Panc1 (cell line): ENCODE measurements at regions not wholly inside any gene's neighbourhood (a gene's known extent, or its start where the extent isn't known, plus 50 kb on each side); places are given as distances from the start of the nearest gene placed in this dataset.

Experiments used
- CTCF ChIP-seq: fragments of 450-650 bp; IDR thresholded peaks from 2 replicates; pipeline ENCODE4 v1.5.1; 2017; ENCODE audit warnings: mild to moderate bottlenecking
- POLR2AphosphoS5 ChIP-seq: IDR thresholded peaks from 2 replicates; pipeline ENCODE4 v1.6.1; 2012; ENCODE audit warnings: mild to moderate bottlenecking, low read depth, low read length, moderate library complexity
- REST ChIP-seq, 2 experiments: IDR thresholded peaks; 2 replicates each; pipeline ENCODE4 v1.6.1; 2011 to 2012; ENCODE audit warnings: low read depth in 2 of 2, control low read depth in 1 of 2, low read length in 1 of 2, mild to moderate bottlenecking in 1 of 2, moderate library complexity in 1 of 2; ENCODE audit not compliant: insufficient read depth in 1 of 2
- SIN3A ChIP-seq: IDR thresholded peaks from 2 replicates; pipeline ENCODE4 v1.6.1; 2012; ENCODE audit warnings: low read depth, mild to moderate bottlenecking, low read length, moderate library complexity, borderline replicate concordance; ENCODE audit not compliant: insufficient read depth
- TCF7L2 ChIP-seq: IDR thresholded peaks from 2 replicates; pipeline ENCODE4 v1.6.1; 2011; ENCODE audit warnings: mild to moderate bottlenecking, low read depth, low read length, inconsistent platforms

- TF ChIP-seq CTCF: no peak
- no peak for TF ChIP-seq POLR2AphosphoS5
- no peak for TF ChIP-seq TCF7L2
- TF ChIP-seq REST (IDR thresholded peaks at IDR 0.05; ENCODE audit: insufficient read depth in 1 of 2, low read depth in 2 of 2, low read length in 1 of 2): no peak
- no peak for TF ChIP-seq SIN3A
These were observed 70.1 kb upstream of the VEPH1 start for GRCh38 chr3:157573281-157573680.
